Right kidney (tissue), 1 donor: ENCODE measurements at regions not wholly inside any gene's neighbourhood (a gene's known extent, or its start where the extent isn't known, plus 50 kb on each side); places are given as distances from the start of the nearest gene placed in this dataset.

Source experiments
- DNase-seq: peaks from one replicate; pipeline ENCODE4 v3.0.0-alpha.2; 2016

GRCh38 chr17:33481652-33482051 is 188.6 kb upstream of the ASIC2 start:
- no peak for DNase-seq

GRCh38 chr17:33482636-33483035 is 189.5 kb upstream of the ASIC2 start:
- no peak for DNase-seq

GRCh38 chr17:33484559-33484958 is 191.5 kb upstream of the ASIC2 start:
- DNase-seq, result no peak

- no peak for DNase-seq
Measured at GRCh38 chr17:33486135-33486885, 193.2 kb upstream of the ASIC2 start.

- no peak for DNase-seq
Measured at GRCh38 chr17:33487187-33487879, 194.2 kb upstream of the ASIC2 start.

GRCh38 chr17:33491871-33492481 is 198.9 kb upstream of the ASIC2 start:
- no peak for DNase-seq

GRCh38 chr17:33492731-33493265 is 199.7 kb upstream of the ASIC2 start:
- no peak for DNase-seq

GRCh38 chr17:33493566-33493965 is 200.5 kb upstream of the ASIC2 start:
- no peak for DNase-seq

GRCh38 chr17:33494151-33494550 is 201.1 kb upstream of the ASIC2 start:
- no peak for DNase-seq

GRCh38 chr17:33497623-33498022 is 204.5 kb upstream of the ASIC2 start:
- DNase-seq, result no peak

GRCh38 chr17:33498069-33498468 is 205.0 kb upstream of the ASIC2 start:
- no peak for DNase-seq

- DNase-seq, result no peak
Measured at GRCh38 chr17:33499040-33499439, 205.9 kb upstream of the ASIC2 start.

- no peak for DNase-seq
Measured at GRCh38 chr17:33500151-33500550, 207.1 kb upstream of the ASIC2 start.

GRCh38 chr17:33501185-33501584 is 208.1 kb upstream of the ASIC2 start:
- no peak for DNase-seq

GRCh38 chr17:33504571-33504970 is 211.5 kb upstream of the ASIC2 start:
- no peak for DNase-seq

- DNase-seq, result no peak
Measured at GRCh38 chr17:33506889-33507650, 214.0 kb upstream of the ASIC2 start.

GRCh38 chr17:33508215-33508614 is 215.1 kb upstream of the ASIC2 start:
- DNase-seq, result no peak

- DNase-seq, result no peak
Measured at GRCh38 chr17:33509331-33509730, 216.2 kb upstream of the ASIC2 start.

GRCh38 chr17:33511670-33512069 is 218.6 kb upstream of the ASIC2 start:
- no peak for DNase-seq

- no peak for DNase-seq
Measured at GRCh38 chr17:33512113-33512512, 219.0 kb upstream of the ASIC2 start.

GRCh38 chr17:33513769-33514168 is 220.7 kb upstream of the ASIC2 start:
- no peak for DNase-seq

GRCh38 chr17:33514369-33514768 is 221.3 kb upstream of the ASIC2 start:
- no peak for DNase-seq

GRCh38 chr17:33515974-33516373 is 222.9 kb upstream of the ASIC2 start:
- DNase-seq, result no peak
